Heart left ventricle (tissue), 16 donors: ENCODE measurements at regions not wholly inside any gene's neighbourhood (a gene's known extent, or its start where the extent isn't known, plus 50 kb on each side); places are given as distances from the start of the nearest gene placed in this dataset.

Experiments used
- ATAC-seq, 4 donors: fragments of 200-7000 bp; cut with Tn5 transposase; one replicate each; pipeline ENCODE4 v1.9.1; 2020 to 2022; ENCODE audit warnings: moderate library complexity in 4 of 4, mild to moderate bottlenecking in 3 of 4, moderate number of reproducible peaks in 1 of 4
- DNase-seq, 5 donors: peaks; one replicate each; pipeline ENCODE4 v3.0.0-alpha.2; 2020
- H3K27ac ChIP-seq, 12 donors: fragments of 200-600 bp; sonication (generic) in 4 of 12; one replicate each; pipeline versions ENCODE4 v1.5.0 to v1.8.0; 2016 to 2022; ENCODE audit warnings: mild to moderate bottlenecking in 2 of 12
- H3K27me3 ChIP-seq, 9 donors: fragments of 200-600 bp; sonication (generic) in 2 of 9; one replicate each; pipeline versions ENCODE4 v1.5.1 to v1.8.0; 2016 to 2022; ENCODE audit warnings: mild to moderate bottlenecking in 3 of 9
- H3K36me3 ChIP-seq, 9 donors: fragments of 200-600 bp; sonication (generic) in 2 of 9; one replicate each; pipeline versions ENCODE4 v1.5.0 to v1.8.0; 2018 to 2022; ENCODE audit warnings: mild to moderate bottlenecking in 2 of 9
- H3K4me1 ChIP-seq, 12 donors: fragments of 200-600 bp; sonication (generic) in 4 of 12; one replicate each; pipeline versions ENCODE4 v1.5.0 to v1.8.0; 2016 to 2022; ENCODE audit warnings: mild to moderate bottlenecking in 3 of 12
- H3K4me3 ChIP-seq, 12 donors: fragments of 200-600 bp; sonication (generic) in 4 of 12; one replicate each; pipeline versions ENCODE4 v1.5.0 to v1.8.0; 2017 to 2022; ENCODE audit warnings: mild to moderate bottlenecking in 9 of 12, moderate library complexity in 4 of 12
- H3K9me3 ChIP-seq, 12 donors: fragments of 200-600 bp; sonication (generic) in 4 of 12; one replicate each; pipeline versions ENCODE4 v1.5.0 to v1.8.0; 2016 to 2022; ENCODE audit warnings: mild to moderate bottlenecking in 1 of 12
- POLR2A ChIP-seq, 2 donors: fragments of 450-650 bp; IDR thresholded peaks; one replicate each; pipeline ENCODE4 v1.6.1; 2017; ENCODE audit warnings: antibody characterized with exemption in 2 of 2, mild to moderate bottlenecking in 2 of 2, moderate library complexity in 2 of 2
- WGBS, 4 donors: extraction: QIAGEN DNeasy Blood & Tissue Kit in 2 of 4; methylation state at CpG; one replicate each; pipeline versions ENCODE4 v1.1.5 to v1.1.7; 2013 to 2018; 5-methylcytosine and 5-hydroxymethylcytosine counted together
- intact Hi-C, 10 donors: fragments of 100-400 bp; cut with DNase I; formaldehyde crosslinking; loops; one replicate each; pipeline versions ENCODE4 v1.11.1 to v1.14.2; 2022
- TF ChIP-seq, protein P1 (sequence below), 12 donors: fragments of 200-600 bp; sonication (generic) in 4 of 12; IDR thresholded peaks; one replicate each; pipeline versions ENCODE4 v1.5.0 to v1.8.0; 2018 to 2022; ENCODE audit warnings: antibody characterized with exemption in 12 of 12, mild to moderate bottlenecking in 5 of 12
- donor health status: ischemic (EF 13 %, LVEDD 7.1; RV severe dilation, severe dysfunction).
- donor health status: healthy with polysubstance abuse.
- donor health status: DM: no; HTN: yes; CAD: no.
- donor health status: DM: no; HTN: no; CAD: no.
- donor health status: ischemic (EF 25% LVEDD 6.9; RV normal size, moderate dysfunction).
- donor health status: ischemic (EF 25% LVEDD 5.7; RV mildly dilated, moderate dysfunction).
- donor health status: healthy.
- donor health status: DM: yes; HTN: yes; CAD: no.
- donor health status: ischemic (EF 35%, LVEDD 5.7; RV mildly dilated, moderate dysfunction).
- donor health status: nonischemic (EF 11% LVEDD 7.7; RV severe dilation, severe dysfunction).
- donor health status: DM: yes; HTN: yes; CAD: no.
- donor health status: PGD.
- donor health status: ischemic (EF 29% LVEDD 5.4; RV normal size, mild dysfunction).
- donor health status: nonischemic (EF 23%, LVEDD 6.1; RV moderate dilation, normal function).

DNA sequence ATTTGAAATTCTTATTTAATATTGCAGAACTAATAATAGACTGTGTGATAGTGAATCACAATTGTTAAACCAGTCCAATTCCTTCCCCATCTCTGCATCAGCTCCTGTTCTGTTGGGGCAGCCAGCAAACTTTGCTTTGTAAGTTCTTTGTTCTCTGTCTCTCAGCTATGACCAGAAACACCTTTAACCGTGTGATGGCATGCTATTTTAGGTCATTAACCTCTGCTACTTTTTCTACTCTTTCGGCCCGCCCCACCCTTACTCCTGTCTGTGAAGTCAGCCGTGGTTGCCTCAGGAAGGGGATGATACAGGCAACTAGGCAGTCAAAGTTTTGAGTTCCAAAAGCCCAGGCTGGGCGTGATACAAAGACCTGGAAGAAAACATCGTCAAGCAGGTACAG, 51.3 kb upstream of the EGFL6 start:
- no peaks in the 10 kb centered on the region for H3K9me3 ChIP-seq
- intact Hi-C loops = loop anchor here in 1 of 10 donors (5.0 kb wide), 1 partner anchor 119 kb away; no protein-coding TSS in a partner anchor
- H3K27ac ChIP-seq = no peak overlapping the region
- WGBS, 4 donors = 74 to 93% (median 88%) methylated on average over 6 of the region's 6 CpGs
- no peaks in the 10 kb centered on the region for H3K4me1 ChIP-seq
- TF ChIP-seq POLR2A (IDR thresholded peaks at IDR 0.05) = no peak
- TF ChIP-seq, protein P1, sequence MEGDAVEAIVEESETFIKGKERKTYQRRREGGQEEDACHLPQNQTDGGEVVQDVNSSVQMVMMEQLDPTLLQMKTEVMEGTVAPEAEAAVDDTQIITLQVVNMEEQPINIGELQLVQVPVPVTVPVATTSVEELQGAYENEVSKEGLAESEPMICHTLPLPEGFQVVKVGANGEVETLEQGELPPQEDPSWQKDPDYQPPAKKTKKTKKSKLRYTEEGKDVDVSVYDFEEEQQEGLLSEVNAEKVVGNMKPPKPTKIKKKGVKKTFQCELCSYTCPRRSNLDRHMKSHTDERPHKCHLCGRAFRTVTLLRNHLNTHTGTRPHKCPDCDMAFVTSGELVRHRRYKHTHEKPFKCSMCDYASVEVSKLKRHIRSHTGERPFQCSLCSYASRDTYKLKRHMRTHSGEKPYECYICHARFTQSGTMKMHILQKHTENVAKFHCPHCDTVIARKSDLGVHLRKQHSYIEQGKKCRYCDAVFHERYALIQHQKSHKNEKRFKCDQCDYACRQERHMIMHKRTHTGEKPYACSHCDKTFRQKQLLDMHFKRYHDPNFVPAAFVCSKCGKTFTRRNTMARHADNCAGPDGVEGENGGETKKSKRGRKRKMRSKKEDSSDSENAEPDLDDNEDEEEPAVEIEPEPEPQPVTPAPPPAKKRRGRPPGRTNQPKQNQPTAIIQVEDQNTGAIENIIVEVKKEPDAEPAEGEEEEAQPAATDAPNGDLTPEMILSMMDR (IDR thresholded peaks at IDR 0.05) = no peak
- ATAC-seq = no peak
- H3K27me3 ChIP-seq = peaks cover 0 to 30% (median 0%) of the 10 kb centered on the region in 9 donors
- no peak overlapping the region for H3K4me3 ChIP-seq
- no peak for DNase-seq
- H3K36me3 ChIP-seq = no peaks in the 10 kb centered on the region

DNA sequence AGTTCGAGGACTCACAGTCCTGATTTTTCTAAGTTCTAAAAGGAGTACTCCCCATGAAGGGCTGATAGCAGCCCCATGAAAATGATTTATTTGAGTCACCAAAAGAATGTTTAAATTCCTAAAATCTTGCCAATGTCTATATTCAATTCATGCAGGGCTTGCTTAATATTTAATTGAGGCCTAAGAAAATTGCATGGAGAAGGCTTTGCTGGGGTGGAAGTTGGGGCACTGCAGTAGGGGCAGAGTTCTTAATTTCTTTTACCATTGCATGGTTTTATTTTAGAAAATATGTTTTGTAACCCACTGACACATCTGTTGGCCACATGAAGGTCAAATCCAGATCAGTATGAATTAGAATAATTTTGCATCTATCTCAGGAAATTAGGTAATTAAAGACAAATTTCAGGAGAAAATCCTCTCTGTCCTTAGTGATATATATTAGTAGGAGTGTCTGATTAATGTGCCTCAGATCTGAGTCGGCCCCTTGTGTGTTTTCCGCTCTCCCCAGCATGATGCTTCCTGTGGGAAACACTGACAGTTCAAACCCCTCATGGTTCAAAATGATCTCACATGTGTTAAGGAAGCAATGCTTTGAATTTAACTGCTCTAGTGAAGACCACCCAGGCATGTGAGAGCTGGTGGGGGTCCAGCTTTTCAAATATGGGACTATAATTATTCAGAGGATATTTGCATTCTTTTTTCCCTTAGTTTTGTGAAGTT, 54.0 kb upstream of the EGFL6 start:
- DNase-seq = no peak
- Histone ChIP-seq H3K4me3 (no peak overlapping the region), H3K4me1 (no peaks in the 10 kb centered on the region), H3K9me3 (no peaks in the 10 kb centered on the region), H3K27me3 (peaks cover 0 to 19% (median 0%) of the 10 kb centered on the region in 9 donors), H3K36me3 (no peaks in the 10 kb centered on the region), H3K27ac (no peak overlapping the region)
- ATAC-seq = no peak
- TF ChIP-seq, protein P1 (IDR thresholded peaks at IDR 0.05) = no peak
- TF ChIP-seq POLR2A (IDR thresholded peaks at IDR 0.05) = no peak
- intact Hi-C loops = loop anchor here in 1 of 10 donors (5.0 kb wide), 1 partner anchor 122 kb away; no protein-coding TSS in a partner anchor
- WGBS, 4 donors = 69 to 87% (median 80%) methylated on average over 3 of the region's 3 CpGs

DNA sequence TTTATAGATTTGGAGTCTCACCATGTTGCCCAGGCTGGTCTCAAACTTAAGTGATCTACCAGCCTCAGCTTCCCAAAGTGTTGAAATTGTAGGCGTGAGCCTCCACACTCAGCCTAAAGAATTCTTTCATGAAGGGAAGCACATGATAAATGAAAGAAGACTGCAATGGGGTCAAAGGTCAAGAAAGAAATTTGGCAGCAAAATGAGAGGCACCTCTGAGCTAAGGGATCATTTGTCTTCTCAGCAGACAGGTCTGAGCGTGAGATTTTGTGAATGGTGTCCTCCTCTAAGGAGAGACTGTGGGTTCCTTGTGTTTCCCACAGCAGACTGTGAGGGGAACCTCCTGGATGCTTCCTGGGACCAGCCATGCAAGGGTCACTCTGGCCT, 57.5 kb upstream of the EGFL6 start:
- H3K27ac ChIP-seq = no peak overlapping the region
- H3K36me3 ChIP-seq = no peaks in the 10 kb centered on the region
- H3K4me1 ChIP-seq = no peaks in the 10 kb centered on the region
- peaks cover 0 to 22% (median 0%) of the 10 kb centered on the region in 9 donors for H3K27me3 ChIP-seq
- DNase-seq = no peak
- TF ChIP-seq POLR2A (IDR thresholded peaks at IDR 0.05) = no peak
- TF ChIP-seq, protein P1 (IDR thresholded peaks at IDR 0.05) = no peak
- 83 to 88% (median 85%) methylated on average over 2 of the region's 2 CpGs for WGBS, 4 donors
- no peak for ATAC-seq
- no peak overlapping the region for H3K4me3 ChIP-seq
- H3K9me3 ChIP-seq = no peaks in the 10 kb centered on the region
- intact Hi-C loops = no loop called here

DNA sequence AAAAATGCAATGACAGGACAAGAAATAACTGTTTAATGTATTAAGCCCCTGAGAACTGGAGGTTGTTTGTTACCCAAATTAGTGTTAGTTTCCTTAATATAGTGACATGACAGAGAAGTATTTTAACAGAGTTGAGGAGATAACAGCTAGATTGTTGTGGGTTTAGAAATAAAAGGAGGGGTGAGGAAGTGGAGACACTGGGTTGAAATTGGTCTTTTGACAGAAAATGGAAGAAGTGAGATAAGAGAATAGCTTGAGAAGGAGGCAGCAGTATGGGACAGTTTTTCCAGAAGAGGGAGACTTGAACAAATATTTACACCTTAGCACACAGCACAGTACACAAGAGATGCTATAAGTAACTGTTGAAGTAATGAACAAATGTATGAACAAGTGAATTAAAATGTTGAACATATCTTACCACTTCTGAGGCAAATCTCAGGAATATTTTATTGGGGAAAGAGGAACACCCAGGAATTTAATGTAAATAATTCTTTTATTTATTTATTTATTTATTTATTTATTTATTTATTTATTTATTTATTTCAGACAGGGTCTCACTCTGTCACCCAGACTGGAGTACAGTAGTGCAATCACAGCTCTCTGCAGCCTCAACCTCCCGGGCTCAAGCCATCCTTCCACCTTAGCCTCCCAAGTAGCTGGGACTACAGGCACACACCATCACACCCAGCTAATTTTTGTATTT, 58.0 kb upstream of the EGFL6 start:
- Histone ChIP-seq H3K36me3 (no peaks in the 10 kb centered on the region), H3K4me1 (no peaks in the 10 kb centered on the region), H3K27me3 (peaks cover 0 to 21% (median 0%) of the 10 kb centered on the region in 9 donors), H3K27ac (no peak overlapping the region), H3K9me3 (no peaks in the 10 kb centered on the region), H3K4me3 (no peak overlapping the region)
- DNase-seq = no peak
- intact Hi-C loops = no loop called here
- TF ChIP-seq POLR2A (IDR thresholded peaks at IDR 0.05) = no peak
- TF ChIP-seq, protein P1 (IDR thresholded peaks at IDR 0.05) = no peak
- no peak for ATAC-seq
- WGBS, 4 donors = 88 to 96% (median 92%) methylated on average over 1 of the region's 1 CpG
